HCT116 (cell line): ENCODE measurements at regions not wholly inside any gene's neighbourhood (a gene's known extent, or its start where the extent isn't known, plus 50 kb on each side); places are given as distances from the start of the nearest gene placed in this dataset.

Experiments used
- ATAC-seq: fragments of 200-7000 bp; cut with Tn5 transposase; 2 replicates; pipeline ENCODE4 v1.9.1; 2020; ENCODE audit warnings: mild to moderate bottlenecking, moderate library complexity
- BruUV-seq: library from RNA; stranded (reverse); fragments of 400-500 nt; replicated peaks from 2 replicates; lab custom pipeline; 2021; lab: Mats Ljungman, UMichigan
- CTCF ChIA-PET: fragments of 300-600 bp; sonication (Branson Sonifier 250); formaldehyde crosslinking; loops from one replicate; lab custom pipeline; 2021; ENCODE audit warnings: antibody characterized with exemption; lab: Charles Lee
- POLR2A ChIA-PET: fragments of 300-600, 350-600 bp; sonication (Branson Sonifier 250); formaldehyde crosslinking; loops from one replicate; lab custom pipeline; 2021; ENCODE audit warnings: antibody characterized with exemption; lab: Charles Lee
- RAD21 ChIA-PET, 2 experiments: fragments of 300-600 bp; sonication (Branson Sonifier 250); formaldehyde crosslinking; loops; one replicate each; lab custom pipeline; 2023; ENCODE audit warnings: low total read pairs in 2 of 2; ENCODE audit not compliant: uncharacterized antibody in 2 of 2, unreplicated experiment in 2 of 2, low non-redundant PET in 1 of 2; lab: Charles Lee
- DNase-seq: peaks from one replicate; pipeline ENCODE4 v3.0.0-alpha.2; 2010; ENCODE audit warnings: low read depth, low spot score
- H2AFZ ChIP-seq: fragments of 200-600 bp; shearing (Covaris generic), sonication (generic); 2 replicates; pipeline ENCODE4 v1.6.1; 2017; ENCODE audit warnings: low read depth, mixed run types, mixed read lengths, antibody characterized with exemption, low read length; ENCODE audit not compliant: poor library complexity, severe bottlenecking
- H3K27ac ChIP-seq: 2 replicates; pipeline ENCODE4 v1.5.1; 2012; ENCODE audit warnings: low read depth, low read length
- H3K27me3 ChIP-seq: fragments of 200-600 bp; sonication (generic); 2 replicates; pipeline ENCODE4 v1.6.1; 2016; ENCODE audit warnings: mixed run types, low read length, mixed read lengths; ENCODE audit not compliant: insufficient read depth
- H3K36me3 ChIP-seq, 2 experiments: fragments of 200-500 bp in 1 of 2; fragments of 200-600 bp in 1 of 2; sonication (Bioruptor generic) in 1 of 2; sonication (generic) in 1 of 2; 2 replicates each; pipeline versions ENCODE4 v1.5.1 to v1.6.1; 2014 to 2016; ENCODE audit warnings: low read length in 2 of 2, inconsistent platforms in 1 of 2, mixed read lengths in 1 of 2, mixed run types in 1 of 2; ENCODE audit not compliant: insufficient read depth in 2 of 2, control insufficient read depth in 1 of 2
- H3K4me1 ChIP-seq, 2 experiments: fragments of 200-600 bp in 1 of 2; sonication (generic) in 1 of 2; 2 replicates each; pipeline versions ENCODE4 v1.5.1 to v1.6.1; 2012 to 2017; ENCODE audit warnings: low read length in 2 of 2, inconsistent platforms in 1 of 2, mild to moderate bottlenecking in 1 of 2, mixed read lengths in 1 of 2, mixed run types in 1 of 2, moderate library complexity in 1 of 2; ENCODE audit not compliant: insufficient read depth in 2 of 2, control insufficient read depth in 1 of 2
- H3K4me2 ChIP-seq: fragments of 200-600 bp; sonication (generic); 2 replicates; pipeline ENCODE4 v1.6.1; 2017; ENCODE audit warnings: mixed run types, low read length, mixed read lengths
- H3K4me3 ChIP-seq, 2 experiments: fragments of 200-600 bp in 1 of 2; sonication (generic) in 1 of 2; replicated peaks in 1 of 2; 2 replicates each; pipeline ENCODE4 v1.5.1; 2011 to 2016; ENCODE audit warnings: low read length in 2 of 2, control low read depth in 1 of 2, low read depth in 1 of 2, mild to moderate bottlenecking in 1 of 2, mixed read lengths in 1 of 2, mixed run types in 1 of 2
- H3K79me2 ChIP-seq: fragments of 200-600 bp; sonication (generic); 2 replicates; pipeline ENCODE4 v1.6.1; 2017; ENCODE audit warnings: mild to moderate bottlenecking, mixed run types, low read length, moderate library complexity, mixed read lengths; ENCODE audit not compliant: insufficient read depth
- H3K9ac ChIP-seq: fragments of 200-600 bp; sonication (generic); 2 replicates; pipeline ENCODE4 v1.6.1; 2016; ENCODE audit warnings: low read length, mixed read lengths
- H3K9me2 ChIP-seq: fragments of 200-600 bp; sonication (generic), shearing (Covaris generic); 2 replicates; pipeline ENCODE4 v1.6.1; 2017; ENCODE audit warnings: mixed run types, mild to moderate bottlenecking, moderate library complexity; ENCODE audit not compliant: insufficient read depth
- H3K9me3 ChIP-seq, 2 experiments: fragments of 200-500 bp in 1 of 2; fragments of 200-600 bp in 1 of 2; sonication (Bioruptor generic) in 1 of 2; sonication (generic) in 1 of 2; 2 replicates each; pipeline ENCODE4 v1.6.1; 2014 to 2017; ENCODE audit warnings: low read length in 2 of 2, mixed read lengths in 2 of 2, inconsistent platforms in 1 of 2, low read depth in 1 of 2, mild to moderate bottlenecking in 1 of 2, mixed run types in 1 of 2, moderate library complexity in 1 of 2; ENCODE audit not compliant: control insufficient read depth in 1 of 2, insufficient read depth in 1 of 2
- H4K20me1 ChIP-seq: fragments of 200-600 bp; sonication (generic), shearing (Covaris generic); 2 replicates; pipeline ENCODE4 v1.6.1; 2017; ENCODE audit warnings: mixed run types, mild to moderate bottlenecking, moderate library complexity; ENCODE audit not compliant: insufficient read depth
- CBX3 ChIP-seq: IDR thresholded peaks from 2 replicates; pipeline ENCODE4 v1.6.1; 2012; ENCODE audit warnings: low read depth
- CEBPB ChIP-seq: IDR thresholded peaks from 2 replicates; pipeline ENCODE4 v1.6.1; 2012; ENCODE audit warnings: low read depth
- ELF1 ChIP-seq: IDR thresholded peaks from 2 replicates; pipeline ENCODE4 v1.6.1; 2012; ENCODE audit warnings: low read depth, borderline replicate concordance
- EZH2 ChIP-seq: fragments of 200-600 bp; sonication (generic); IDR thresholded peaks from 2 replicates; pipeline ENCODE4 v1.6.1; 2017; ENCODE audit warnings: antibody characterized with exemption, mixed run types
- EZH2phosphoT487 ChIP-seq: fragments of 200-600 bp; IDR thresholded peaks from 2 replicates; pipeline ENCODE4 v1.6.1; 2018; ENCODE audit warnings: antibody characterized with exemption, borderline replicate concordance
- FOSL1 ChIP-seq: IDR thresholded peaks from 2 replicates; pipeline ENCODE4 v1.6.1; 2012; ENCODE audit warnings: low read depth
- RAD21 ChIP-seq: IDR thresholded peaks from 2 replicates; pipeline ENCODE4 v1.6.1; 2012; ENCODE audit warnings: low read depth, mild to moderate bottlenecking
- SIN3A ChIP-seq: IDR thresholded peaks from 2 replicates; pipeline ENCODE4 v1.6.1; 2012; ENCODE audit warnings: low read depth
- SP1 ChIP-seq: IDR thresholded peaks from 2 replicates; pipeline ENCODE4 v1.6.1; 2012; ENCODE audit warnings: low read depth
- TCF7L2 ChIP-seq: IDR thresholded peaks from 2 replicates; pipeline ENCODE4 v1.7.0; 2011; ENCODE audit warnings: borderline replicate concordance, inconsistent platforms; ENCODE audit not compliant: insufficient read depth, insufficient read length; ENCODE audit errors: extremely low read depth
- YY1 ChIP-seq: IDR thresholded peaks from 2 replicates; pipeline ENCODE4 v1.6.1; 2011; ENCODE audit warnings: low read length, low read depth, moderate library complexity, mild to moderate bottlenecking; ENCODE audit not compliant: insufficient replicate concordance; ENCODE audit errors: extremely low read depth
- ZFX ChIP-seq: fragments of 450-650 bp; IDR thresholded peaks from 2 replicates; pipeline ENCODE4 v1.6.1; 2017
- ZNF274 ChIP-seq: fragments of 200-500 bp; sonication (Bioruptor generic); IDR thresholded peaks from 2 replicates; pipeline ENCODE4 v1.6.1; 2014; ENCODE audit warnings: mild to moderate bottlenecking, low read depth, low read length, inconsistent platforms
- intact Hi-C: fragments of 100-400 bp; cut with micrococcal nuclease; formaldehyde crosslinking; loops from 2 replicates; pipeline ENCODE4 v1.10.0; 2022
- TF ChIP-seq, protein P1 (sequence below), 3 experiments: fragments of 200-600 bp in 1 of 3; sonication (generic) in 1 of 3; IDR thresholded peaks in 2 of 3; conservative IDR thresholded peaks in 1 of 3; 2 replicates each; pipeline ENCODE4 v1.5.1; 2012 to 2017; ENCODE audit warnings: low read depth in 2 of 3, low read length in 2 of 3, antibody characterized with exemption in 1 of 3, borderline replicate concordance in 1 of 3, control low read depth in 1 of 3, mild to moderate bottlenecking in 1 of 3, mixed read lengths in 1 of 3, mixed run types in 1 of 3, moderate library complexity in 1 of 3; ENCODE audit not compliant: insufficient read depth in 1 of 3
- TF ChIP-seq, protein P2 (sequence below): IDR thresholded peaks from 2 replicates; pipeline ENCODE4 v1.6.1; 2012

DNA sequence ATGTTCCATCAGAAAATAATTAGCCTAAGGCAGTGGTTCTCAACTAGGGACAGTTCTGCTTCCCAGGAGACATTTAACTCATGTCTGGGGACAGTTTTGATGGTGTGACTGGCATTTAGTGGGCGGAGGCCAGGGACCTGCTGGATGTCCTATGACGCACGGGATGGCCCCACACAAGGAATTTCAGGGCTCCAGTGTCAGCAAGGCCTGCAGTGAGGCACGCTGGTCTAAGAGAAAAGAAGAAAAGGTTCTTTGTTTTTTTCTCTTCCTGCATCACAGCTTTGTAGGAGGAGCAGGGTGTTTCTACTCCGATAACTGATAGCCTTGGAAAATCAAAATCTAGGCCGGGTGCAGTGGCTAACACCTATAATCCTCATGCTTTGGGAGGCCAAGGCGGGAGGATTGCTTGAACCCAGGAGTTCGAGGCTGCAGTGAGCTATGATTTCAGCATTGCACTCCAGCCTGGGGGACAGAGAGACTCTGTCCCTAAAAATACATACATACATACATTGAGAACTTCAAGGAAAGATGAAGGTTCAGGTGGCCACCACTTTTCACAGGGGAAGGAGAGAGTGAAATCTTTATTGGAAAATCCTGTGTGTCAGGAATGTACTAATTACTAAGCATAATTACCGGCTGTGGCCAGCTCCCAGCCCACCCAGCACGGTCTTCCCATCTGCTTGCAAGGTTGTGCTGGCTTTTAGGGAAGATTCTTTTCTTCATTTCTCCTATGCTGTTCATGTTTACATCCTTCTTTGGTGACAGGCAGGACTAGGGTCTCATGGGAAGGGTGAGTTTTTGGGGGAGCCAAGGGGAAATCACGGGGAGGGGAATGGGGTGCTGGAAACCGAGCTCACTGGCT lies 150.4 kb downstream of the ACTR3B start:
- no peaks in the 10 kb centered on the region for H4K20me1 ChIP-seq
- intact Hi-C loops = no loop called here
- H3K27me3 ChIP-seq = no peaks in the 10 kb centered on the region
- no peaks in the 10 kb centered on the region for H3K36me3 ChIP-seq
- no peak overlapping the region for H3K4me2 ChIP-seq
- no peak overlapping the region for H3K4me3 ChIP-seq
- ChIA-PET RAD21 (no interaction called here), POLR2A (no interaction called here), CTCF (no interaction called here)
- H3K4me1 ChIP-seq = peaks cover 0 to 3% of the 10 kb centered on the region in 2 experiments; a peak in 1 of 4 replicates
- H2AFZ ChIP-seq = no peak overlapping the region
- BruUV-seq = no TSS peak
- no peak for TF ChIP-seq SP1
- TF ChIP-seq ELF1 = no peak
- TF ChIP-seq FOSL1 = no peak
- H3K79me2 ChIP-seq = no peaks in the 10 kb centered on the region
- no peak overlapping the region for H3K9ac ChIP-seq
- no peaks in the 10 kb centered on the region; a peak in 1 of 4 replicates for H3K9me3 ChIP-seq
- DNase-seq = no peak
- no peak; the same call in 1 of the 2 replicates for ATAC-seq
- H3K27ac ChIP-seq = no peak overlapping the region
- H3K9me2 ChIP-seq = no peaks in the 10 kb centered on the region

DNA sequence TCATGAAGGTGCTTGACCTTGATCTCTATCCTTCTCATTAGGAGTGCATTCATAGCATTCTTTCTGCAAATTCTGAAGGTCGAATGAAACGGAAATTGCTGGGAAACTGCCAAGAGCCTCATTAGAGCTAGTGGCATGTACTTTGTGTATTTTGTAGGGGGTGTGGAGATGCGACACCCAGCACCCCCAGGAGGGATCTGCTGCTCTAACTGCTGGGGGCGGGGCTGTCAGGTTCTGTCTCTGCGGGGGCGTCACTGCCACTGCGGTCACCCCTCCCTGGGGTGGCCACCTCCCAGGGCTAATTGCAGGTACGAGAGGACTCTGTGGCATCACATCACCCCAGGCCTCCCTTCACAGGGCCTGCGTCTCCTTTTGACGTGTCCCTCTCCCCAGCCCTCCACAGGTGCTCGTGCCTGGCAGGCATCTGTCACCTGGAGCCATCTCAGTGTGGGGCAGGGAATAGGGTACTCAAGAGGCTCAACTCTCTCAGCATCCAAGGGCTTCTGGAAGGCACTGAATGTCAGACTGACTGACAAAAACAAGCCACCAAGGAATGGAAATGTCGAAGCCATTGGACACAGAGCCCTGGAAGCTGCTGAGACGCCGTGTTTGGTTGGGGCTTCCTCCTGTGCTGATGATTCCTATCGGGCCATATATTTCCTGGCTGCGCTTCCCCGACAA lies 151.1 kb downstream of the ACTR3B start:
- Histone ChIP-seq H3K27me3 (no peaks in the 10 kb centered on the region), H3K4me1 (peaks cover 0 to 3% of the 10 kb centered on the region in 2 experiments; a peak in 1 of 4 replicates), H3K9me3 (no peaks in the 10 kb centered on the region; a peak in 1 of 4 replicates), H3K4me3 (no peak overlapping the region), H3K36me3 (no peaks in the 10 kb centered on the region), H3K4me2 (no peak overlapping the region), H3K9me2 (no peaks in the 10 kb centered on the region), H2AFZ (no peak overlapping the region)
- intact Hi-C loops = no loop called here
- no peak for DNase-seq
- CTCF ChIA-PET = no interaction called here
- BruUV-seq = no TSS peak
- no peak for ATAC-seq
- no peak for TF ChIP-seq EZH2phosphoT487
- TF ChIP-seq CEBPB = no peak
- TF ChIP-seq FOSL1 = no peak
- no peak for TF ChIP-seq CBX3
- no peak for TF ChIP-seq SP1
- TF ChIP-seq YY1 = no peak
- TF ChIP-seq, protein P1, sequence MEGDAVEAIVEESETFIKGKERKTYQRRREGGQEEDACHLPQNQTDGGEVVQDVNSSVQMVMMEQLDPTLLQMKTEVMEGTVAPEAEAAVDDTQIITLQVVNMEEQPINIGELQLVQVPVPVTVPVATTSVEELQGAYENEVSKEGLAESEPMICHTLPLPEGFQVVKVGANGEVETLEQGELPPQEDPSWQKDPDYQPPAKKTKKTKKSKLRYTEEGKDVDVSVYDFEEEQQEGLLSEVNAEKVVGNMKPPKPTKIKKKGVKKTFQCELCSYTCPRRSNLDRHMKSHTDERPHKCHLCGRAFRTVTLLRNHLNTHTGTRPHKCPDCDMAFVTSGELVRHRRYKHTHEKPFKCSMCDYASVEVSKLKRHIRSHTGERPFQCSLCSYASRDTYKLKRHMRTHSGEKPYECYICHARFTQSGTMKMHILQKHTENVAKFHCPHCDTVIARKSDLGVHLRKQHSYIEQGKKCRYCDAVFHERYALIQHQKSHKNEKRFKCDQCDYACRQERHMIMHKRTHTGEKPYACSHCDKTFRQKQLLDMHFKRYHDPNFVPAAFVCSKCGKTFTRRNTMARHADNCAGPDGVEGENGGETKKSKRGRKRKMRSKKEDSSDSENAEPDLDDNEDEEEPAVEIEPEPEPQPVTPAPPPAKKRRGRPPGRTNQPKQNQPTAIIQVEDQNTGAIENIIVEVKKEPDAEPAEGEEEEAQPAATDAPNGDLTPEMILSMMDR (IDR thresholded peaks at IDR 0.05 in 2 of 3, conservative IDR thresholded peaks at IDR 0.05 in 1 of 3; ENCODE audit: borderline replicate concordance in 1 of 3, insufficient read depth in 1 of 3, low read depth in 2 of 3, low read length in 2 of 3) = no peak
- TF ChIP-seq ZFX = no peak
- TF ChIP-seq ELF1 = no peak
- TF ChIP-seq TCF7L2 = no peak
- TF ChIP-seq ZNF274 = no peak
- no peak for TF ChIP-seq EZH2
- no peak for TF ChIP-seq RAD21
- no peak for TF ChIP-seq SIN3A
- TF ChIP-seq, protein P2, sequence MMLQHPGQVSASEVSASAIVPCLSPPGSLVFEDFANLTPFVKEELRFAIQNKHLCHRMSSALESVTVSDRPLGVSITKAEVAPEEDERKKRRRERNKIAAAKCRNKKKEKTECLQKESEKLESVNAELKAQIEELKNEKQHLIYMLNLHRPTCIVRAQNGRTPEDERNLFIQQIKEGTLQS = no peak
- TF ChIP-seq, all 23 proteins: peak for 0
- no peaks in the 10 kb centered on the region for H4K20me1 ChIP-seq
- ChIA-PET RAD21 (interaction anchor here in 1 of 2 experiments (0.6 kb wide), 1 partner anchor 20 kb away, joined by 8 read pairs; no protein-coding TSS in a partner anchor), POLR2A (no interaction called here)
- no peaks in the 10 kb centered on the region for H3K79me2 ChIP-seq
- no peak overlapping the region for H3K9ac ChIP-seq
- no peak overlapping the region for H3K27ac ChIP-seq
